ENCODE measurements at regions not wholly inside any gene's neighbourhood (a gene's known extent, or its start where the extent isn't known, plus 50 kb on each side); places are given as distances from the start of the nearest gene placed in this dataset.
"Not testable (repeated sequence)": the region's sequence is repeated elsewhere in the genome, so short reads cannot be mapped to it uniquely, and the experiment has no call there.

- no peak for DNase-seq
Observed at GRCh38 chr14:105945896-105946295, 419.5 kb downstream of the TMEM121 start.

- DNase-seq: no peak
Observed at GRCh38 chr14:105947599-105947998, 421.2 kb downstream of the TMEM121 start.

GRCh38 chr14:105948955-105949354 is 422.6 kb downstream of the TMEM121 start:
- not testable (repeated sequence) for DNase-seq

GRCh38 chr14:105950364-105950892 is 424.0 kb downstream of the TMEM121 start:
- DNase-seq: not testable (repeated sequence)

GRCh38 chr14:105951399-105951798 is 425.0 kb downstream of the TMEM121 start:
- no peak for DNase-seq

- no peak for DNase-seq
Observed at GRCh38 chr14:105952222-105952621, 425.8 kb downstream of the TMEM121 start.

GRCh38 chr14:105952826-105953225 is 426.4 kb downstream of the TMEM121 start:
- DNase-seq: no peak

GRCh38 chr14:105961625-105962024 is 435.2 kb downstream of the TMEM121 start:
- DNase-seq: not testable (repeated sequence)

GRCh38 chr14:105962532-105962931 is 436.1 kb downstream of the TMEM121 start:
- no peak for DNase-seq

GRCh38 chr14:105968291-105968690 is 441.9 kb downstream of the TMEM121 start:
- DNase-seq: no peak

- DNase-seq: not testable (repeated sequence)
Observed at GRCh38 chr14:105969026-105969425, 442.6 kb downstream of the TMEM121 start.

- not testable (repeated sequence) for DNase-seq
Observed at GRCh38 chr14:105970821-105971220, 444.4 kb downstream of the TMEM121 start.

- DNase-seq: no peak
Observed at GRCh38 chr14:105971593-105972500, 445.5 kb downstream of the TMEM121 start.

GRCh38 chr14:105974902-105975301 is 448.5 kb downstream of the TMEM121 start:
- DNase-seq: peak; percentile 75

GRCh38 chr14:105978618-105979295 is 452.4 kb downstream of the TMEM121 start:
- no peak for DNase-seq

- no peak for DNase-seq
Observed at GRCh38 chr14:105979446-105979845, 453.1 kb downstream of the TMEM121 start.

- no peak for DNase-seq
Observed at GRCh38 chr14:105980224-105980623, 453.8 kb downstream of the TMEM121 start.

GRCh38 chr14:105981517-105982302 is 455.3 kb downstream of the TMEM121 start:
- not testable (repeated sequence) for DNase-seq

- DNase-seq: no peak
Observed at GRCh38 chr14:105982664-105983063, 456.3 kb downstream of the TMEM121 start.

GRCh38 chr14:105986894-105987284 is 460.5 kb downstream of the TMEM121 start:
- DNase-seq: no peak

- DNase-seq: no peak
Observed at GRCh38 chr14:105987563-105987962, 461.2 kb downstream of the TMEM121 start.

- peak; percentile 38 for DNase-seq
Observed at GRCh38 chr14:105989566-105990302, 463.4 kb downstream of the TMEM121 start.
